H1 (cell line): ENCODE measurements at regions not wholly inside any gene's neighbourhood (a gene's known extent, or its start where the extent isn't known, plus 50 kb on each side); places are given as distances from the start of the nearest gene placed in this dataset.

Experiments used
- CTCF ChIA-PET: fragments of 300-600 bp; sonication (Branson Sonifier 250); formaldehyde crosslinking; loops from one replicate; lab custom pipeline; 2021; ENCODE audit not compliant: partially characterized antibody; lab: Charles Lee
- POLR2A ChIA-PET: fragments of 300-600 bp; sonication (Branson Sonifier 250); formaldehyde crosslinking; loops from one replicate; lab custom pipeline; 2021; ENCODE audit warnings: inconsistent platforms; ENCODE audit not compliant: partially characterized antibody; lab: Charles Lee
- DNase-seq, 2 experiments: peaks; one replicate each; pipeline versions ENCODE4 v3.0.0 to v3.0.0-alpha.2; 2010 to 2022; ENCODE audit warnings: low spot score in 2 of 2, low read depth in 1 of 2, mixed read lengths in 1 of 2
- FAIRE-seq: peaks from 2 replicates; lab custom pipeline; 2011; peaks lifted over from hg19 to GRCh38; lab: Jason Lieb, UNC
- H2AFZ ChIP-seq: 2 replicates; pipeline ENCODE4 v1.8.1; 2012; ENCODE audit warnings: low read length, inconsistent platforms
- H2AK5ac ChIP-seq: 2 replicates; pipeline ENCODE4 v1.6.1; 2013; ENCODE audit warnings: low read depth, low read length
- H2BK120ac ChIP-seq: replicated peaks from 2 replicates; pipeline ENCODE3; 2013; ENCODE audit warnings: low read depth, low read length, inconsistent platforms
- H2BK12ac ChIP-seq: 2 replicates; pipeline ENCODE4 v1.6.1; 2013; ENCODE audit warnings: low read depth, low read length
- H2BK15ac ChIP-seq: 2 replicates; pipeline ENCODE4 v1.6.1; 2013; ENCODE audit warnings: low read length
- H2BK20ac ChIP-seq: 2 replicates; pipeline ENCODE4 v1.6.1; 2013; ENCODE audit warnings: low read length
- H2BK5ac ChIP-seq: 2 replicates; pipeline ENCODE4 v1.6.1; 2013; ENCODE audit warnings: low read depth, low read length
- H3K14ac ChIP-seq: 2 replicates; pipeline ENCODE4 v1.6.1; 2013; ENCODE audit warnings: inconsistent platforms; ENCODE audit not compliant: insufficient read length
- H3K18ac ChIP-seq: 2 replicates; pipeline ENCODE4 v1.6.1; 2013; ENCODE audit warnings: low read length; ENCODE audit errors: extremely low read depth
- H3K23ac ChIP-seq: 2 replicates; pipeline ENCODE4 v1.6.1; 2013; ENCODE audit warnings: inconsistent platforms; ENCODE audit not compliant: insufficient read length
- H3K23me2 ChIP-seq: 2 replicates; pipeline ENCODE4 v1.6.1; 2013; ENCODE audit warnings: low read depth, low read length
- H3K27ac ChIP-seq: 2 replicates; pipeline ENCODE4 v1.6.1; 2011; ENCODE audit warnings: low read depth, low read length, inconsistent platforms
- H3K27me3 ChIP-seq, 4 experiments: replicated peaks in 1 of 4; 1 replicate in 1 of 4; 2 replicates in 3 of 4; pipeline versions ENCODE4 v1.6.1 to v1.8.1; 2011 to 2013; ENCODE audit warnings: low read length in 3 of 4, mild to moderate bottlenecking in 3 of 4, inconsistent platforms in 2 of 4, mixed read lengths in 2 of 4, moderate library complexity in 1 of 4; ENCODE audit not compliant: control insufficient read depth in 3 of 4, insufficient read depth in 3 of 4; ENCODE audit errors: extremely low read depth in 1 of 4
- H3K36me3 ChIP-seq, 4 experiments: 2 replicates each; pipeline versions ENCODE4 v1.6.1 to v1.8.1; 2011 to 2013; ENCODE audit warnings: mild to moderate bottlenecking in 4 of 4, low read length in 3 of 4, moderate library complexity in 2 of 4, control low read depth in 1 of 4, inconsistent platforms in 1 of 4; ENCODE audit not compliant: insufficient read depth in 4 of 4, control insufficient read depth in 2 of 4
- H3K4ac ChIP-seq: replicated peaks from 2 replicates; pipeline ENCODE3; 2013; ENCODE audit warnings: low read length, low read depth, mixed read lengths, inconsistent platforms; ENCODE audit not compliant: insufficient read length
- H3K4me1 ChIP-seq, 4 experiments: replicated peaks in 1 of 4; 1 replicate in 1 of 4; 2 replicates in 3 of 4; pipeline versions ENCODE4 v1.6.1 to v1.8.1; 2011 to 2013; ENCODE audit warnings: low read length in 3 of 4, inconsistent platforms in 2 of 4, mixed read lengths in 1 of 4; ENCODE audit not compliant: insufficient read depth in 4 of 4, control insufficient read depth in 3 of 4
- H3K4me2 ChIP-seq, 2 experiments: 2 replicates each; pipeline versions ENCODE4 v1.6.1 to v1.8.1; 2011 to 2013; ENCODE audit warnings: low read depth in 2 of 2, low read length in 2 of 2, control low read depth in 1 of 2, inconsistent platforms in 1 of 2, mild to moderate bottlenecking in 1 of 2; ENCODE audit not compliant: insufficient read depth in 1 of 2
- H3K4me3 ChIP-seq, 4 experiments: fragments of 200-600, 300-600 bp in 1 of 4; sonication (generic), shearing (Covaris generic), sonication (Bioruptor Twin) in 1 of 4; 2 replicates each; pipeline versions ENCODE4 v1.5.1 to v1.8.1; 2011 to 2016; ENCODE audit warnings: low read length in 4 of 4, low read depth in 3 of 4, control low read depth in 2 of 4, inconsistent platforms in 2 of 4, mild to moderate bottlenecking in 2 of 4, mixed read lengths in 1 of 4, moderate library complexity in 1 of 4; ENCODE audit not compliant: insufficient read depth in 2 of 4; ENCODE audit errors: extremely low read depth in 1 of 4
- H3K56ac ChIP-seq: replicated peaks from 2 replicates; pipeline ENCODE3; 2013; ENCODE audit warnings: low read depth, mild to moderate bottlenecking, mixed read lengths, low read length, inconsistent platforms; ENCODE audit not compliant: insufficient read length
- H3K79me1 ChIP-seq: 2 replicates; pipeline ENCODE4 v1.6.1; 2013; ENCODE audit warnings: low read depth, low read length, control low read depth
- H3K79me2 ChIP-seq, 2 experiments: 2 replicates each; pipeline versions ENCODE4 v1.6.1 to v1.8.1; 2012 to 2013; ENCODE audit warnings: low read length in 2 of 2, mild to moderate bottlenecking in 2 of 2, inconsistent platforms in 1 of 2; ENCODE audit not compliant: insufficient read depth in 2 of 2, control insufficient read depth in 1 of 2
- H3K9ac ChIP-seq, 4 experiments: replicated peaks in 1 of 4; 1 replicate in 1 of 4; 2 replicates in 3 of 4; pipeline versions ENCODE4 v1.6.1 to v1.8.1; 2011 to 2013; ENCODE audit warnings: low read depth in 3 of 4, low read length in 3 of 4, control low read depth in 2 of 4, mild to moderate bottlenecking in 2 of 4, moderate library complexity in 2 of 4, inconsistent platforms in 1 of 4; ENCODE audit errors: extremely low read depth in 1 of 4
- H3K9me3 ChIP-seq, 2 experiments: 2 replicates each; pipeline versions ENCODE4 v1.6.1 to v1.8.1; 2012 to 2013; ENCODE audit warnings: mild to moderate bottlenecking in 2 of 2, moderate library complexity in 2 of 2, control low read depth in 1 of 2, inconsistent platforms in 1 of 2, low read depth in 1 of 2, low read length in 1 of 2, mixed read lengths in 1 of 2; ENCODE audit not compliant: insufficient read depth in 2 of 2
- H4K20me1 ChIP-seq, 2 experiments: replicated peaks in 1 of 2; 2 replicates each; pipeline versions ENCODE3 to v1.8.1; 2011 to 2013; ENCODE audit warnings: inconsistent platforms in 2 of 2, low read length in 2 of 2, mild to moderate bottlenecking in 1 of 2; ENCODE audit not compliant: insufficient read depth in 2 of 2, control insufficient read depth in 1 of 2
- H4K5ac ChIP-seq: 2 replicates; pipeline ENCODE4 v1.6.1; 2013; ENCODE audit warnings: low read length, low read depth, mixed read lengths, inconsistent platforms; ENCODE audit not compliant: insufficient read length
- H4K8ac ChIP-seq: 2 replicates; pipeline ENCODE4 v1.8.0; 2013; ENCODE audit warnings: mild to moderate bottlenecking, moderate library complexity, low read length, inconsistent platforms; ENCODE audit not compliant: insufficient read depth; ENCODE audit errors: extremely low read depth
- H4K91ac ChIP-seq: replicated peaks from 2 replicates; pipeline ENCODE3; 2013; ENCODE audit warnings: low read length, mixed read lengths, inconsistent platforms; ENCODE audit not compliant: insufficient read length
- NANOG ChIP-seq: IDR thresholded peaks from 2 replicates; pipeline ENCODE4 v1.6.1; 2011; ENCODE audit warnings: low read length, low read depth, mild to moderate bottlenecking, inconsistent platforms; ENCODE audit not compliant: insufficient read depth, poor library complexity, severe bottlenecking
- RXRA ChIP-seq: IDR thresholded peaks from 2 replicates; pipeline ENCODE4 v1.6.1; 2011; ENCODE audit warnings: low read depth, mild to moderate bottlenecking, low read length, moderate library complexity; ENCODE audit not compliant: insufficient read depth
- ZNF274 ChIP-seq: IDR thresholded peaks from 2 replicates; pipeline ENCODE4 v1.7.0; 2012; ENCODE audit warnings: low read length, borderline replicate concordance; ENCODE audit errors: extremely low read depth
- WGBS, 2 experiments: shearing (Covaris generic) in 1 of 2; methylation state at CpG; one replicate each; pipeline versions ENCODE4 v1.1.6 to v1.1.7; 2013 to 2015; ENCODE audit warnings: low lambda C conversion rate in 2 of 2, mixed read lengths in 2 of 2, inconsistent platforms in 1 of 2, low coverage in 1 of 2, missing lambda C conversion rate in 1 of 2; ENCODE audit not compliant: insufficient replicate concordance in 2 of 2, insufficient coverage in 1 of 2, insufficient read length in 1 of 2; ENCODE audit errors: extremely low coverage in 1 of 2, missing lambda C conversion rate in 1 of 2; 5-methylcytosine and 5-hydroxymethylcytosine counted together

- Histone ChIP-seq H3K36me3 (no peaks in the 10 kb centered on the region), H4K5ac (no peak overlapping the region), H3K4me3 (no peak overlapping the region), H4K20me1 (no peaks in the 10 kb centered on the region), H3K27ac (no peak overlapping the region), H2BK5ac (no peak overlapping the region), H2BK15ac (no peak overlapping the region), H2BK120ac (no peak overlapping the region), H3K23ac (no peak overlapping the region), H3K79me2 (no peaks in the 10 kb centered on the region), H3K18ac (no peak overlapping the region), H3K79me1 (no peaks in the 10 kb centered on the region), H2BK12ac (no peak overlapping the region), H3K27me3 (no peaks in the 10 kb centered on the region), H3K9ac (no peak overlapping the region), H3K56ac (no peak overlapping the region), H2AK5ac (no peak overlapping the region), H3K4me1 (no peaks in the 10 kb centered on the region), H3K14ac (no peak overlapping the region), H4K91ac (no peak overlapping the region), H3K23me2 (no peaks in the 10 kb centered on the region; the same call in 1 of the 2 replicates), H3K4me2 (no peak overlapping the region), H4K8ac (no peak overlapping the region), H3K4ac (no peak overlapping the region), H2AFZ (no peak overlapping the region), H2BK20ac (no peak overlapping the region), H3K9me3 (no peaks in the 10 kb centered on the region)
- DNase-seq (no peak), FAIRE-seq (no peak)
- 100% methylated on average over 1 of the region's 1 CpG; no CpG with 5 or more reads in 1 of the 2 experiments for whole genome bisulfite sequencing, 2 experiments
- no peak for TF ChIP-seq RXRA
- no peak for TF ChIP-seq NANOG
- TF ChIP-seq ZNF274: no peak
- CTCF ChIA-PET: interaction anchor here (0.6 to 2.0 kb wide), 4 partner anchors 22 to 427 kb away, joined by 3 to 7 read pairs (median 4); no protein-coding TSS in a partner anchor
- POLR2A ChIA-PET: no interaction called here
Measured at GRCh38 chr4:22216278-22216677, 267.7 kb upstream of the KCNIP4 start.
